ENCODE measurements at regions not wholly inside any gene's neighbourhood (a gene's known extent, or its start where the extent isn't known, plus 50 kb on each side); places are given as distances from the start of the nearest gene placed in this dataset.
"Not testable (repeated sequence)": the region's sequence is repeated elsewhere in the genome, so short reads cannot be mapped to it uniquely, and the experiment has no call there.

- Mint-ChIP-seq H3K27me3 (no peaks in the 10 kb centered on the region), H3K36me3 (ENCODE audit: low read depth) (no peaks in the 10 kb centered on the region), H3K4me3 (no peak overlapping the region), H3K4me1 (no peaks in the 10 kb centered on the region), H3K9me3 (peaks cover 5% of the 10 kb centered on the region), H3K27ac (no peak overlapping the region)
- no peak for DNase-seq
- POLR2A ChIA-PET = no interaction called here
- CTCF ChIA-PET = no interaction called here
Observed at GRCh38 chr20:26135325-26136110, 438.9 kb upstream of the ZNF337 start.

GRCh38 chr20:26134606-26135005 is 438.0 kb upstream of the ZNF337 start:
- CTCF ChIA-PET = no interaction called here
- H3K9me3 Mint-ChIP-seq = peaks cover 5% of the 10 kb centered on the region
- POLR2A ChIA-PET = no interaction called here
- no peak for DNase-seq
- H3K36me3 Mint-ChIP-seq (ENCODE audit: low read depth) = no peaks in the 10 kb centered on the region
- H3K27ac Mint-ChIP-seq = no peak overlapping the region
- H3K4me3 Mint-ChIP-seq = no peak overlapping the region
- H3K4me1 Mint-ChIP-seq = no peaks in the 10 kb centered on the region
- H3K27me3 Mint-ChIP-seq = no peaks in the 10 kb centered on the region

- H3K36me3 Mint-ChIP-seq (ENCODE audit: low read depth); POLR2A ChIA-PET; DNase-seq; H3K4me1 Mint-ChIP-seq; H3K4me3 Mint-ChIP-seq; CTCF ChIA-PET; H3K27me3 Mint-ChIP-seq; H3K9me3 Mint-ChIP-seq; H3K27ac Mint-ChIP-seq: not testable (repeated sequence)
Observed at GRCh38 chr20:26133794-26134193, 437.1 kb upstream of the ZNF337 start.

GRCh38 chr20:26120920-26121319 is 424.3 kb upstream of the ZNF337 start:
- H3K4me1 Mint-ChIP-seq; H3K36me3 Mint-ChIP-seq (ENCODE audit: low read depth); H3K4me3 Mint-ChIP-seq; CTCF ChIA-PET; H3K27me3 Mint-ChIP-seq; DNase-seq; POLR2A ChIA-PET; H3K9me3 Mint-ChIP-seq; H3K27ac Mint-ChIP-seq: not testable (repeated sequence)

- H3K4me1 Mint-ChIP-seq; H3K36me3 Mint-ChIP-seq (ENCODE audit: low read depth); H3K9me3 Mint-ChIP-seq; CTCF ChIA-PET; DNase-seq; H3K4me3 Mint-ChIP-seq; H3K27ac Mint-ChIP-seq; H3K27me3 Mint-ChIP-seq; POLR2A ChIA-PET: not testable (repeated sequence)
Observed at GRCh38 chr20:26094498-26094897, 397.8 kb upstream of the ZNF337 start.

- H3K4me3 Mint-ChIP-seq; H3K36me3 Mint-ChIP-seq (ENCODE audit: low read depth); H3K4me1 Mint-ChIP-seq; DNase-seq; H3K9me3 Mint-ChIP-seq; H3K27me3 Mint-ChIP-seq; CTCF ChIA-PET; POLR2A ChIA-PET; H3K27ac Mint-ChIP-seq: not testable (repeated sequence)
Observed at GRCh38 chr20:26091921-26092320, 395.3 kb upstream of the ZNF337 start.

- H3K9me3 Mint-ChIP-seq; H3K27ac Mint-ChIP-seq; CTCF ChIA-PET; H3K4me3 Mint-ChIP-seq; DNase-seq; H3K36me3 Mint-ChIP-seq (ENCODE audit: low read depth); H3K27me3 Mint-ChIP-seq; POLR2A ChIA-PET; H3K4me1 Mint-ChIP-seq: not testable (repeated sequence)
Observed at GRCh38 chr20:26086195-26086594, 389.5 kb upstream of the ZNF337 start.

GRCh38 chr20:26073972-26074371 is 377.3 kb upstream of the ZNF337 start:
- H3K4me3 Mint-ChIP-seq; DNase-seq; CTCF ChIA-PET; H3K9me3 Mint-ChIP-seq; POLR2A ChIA-PET; H3K36me3 Mint-ChIP-seq (ENCODE audit: low read depth); H3K27me3 Mint-ChIP-seq; H3K27ac Mint-ChIP-seq; H3K4me1 Mint-ChIP-seq: not testable (repeated sequence)

- H3K36me3 Mint-ChIP-seq (ENCODE audit: low read depth); POLR2A ChIA-PET; H3K27ac Mint-ChIP-seq; DNase-seq; H3K4me1 Mint-ChIP-seq; CTCF ChIA-PET; H3K9me3 Mint-ChIP-seq; H3K4me3 Mint-ChIP-seq; H3K27me3 Mint-ChIP-seq: not testable (repeated sequence)
Observed at GRCh38 chr20:26059324-26059723, 362.7 kb upstream of the ZNF337 start.

- H3K27ac Mint-ChIP-seq; H3K27me3 Mint-ChIP-seq; DNase-seq; H3K36me3 Mint-ChIP-seq (ENCODE audit: low read depth); H3K4me3 Mint-ChIP-seq; POLR2A ChIA-PET; H3K4me1 Mint-ChIP-seq; H3K9me3 Mint-ChIP-seq; CTCF ChIA-PET: not testable (repeated sequence)
Observed at GRCh38 chr20:26058446-26058845, 361.8 kb upstream of the ZNF337 start.

- H3K9me3 Mint-ChIP-seq; H3K27me3 Mint-ChIP-seq; H3K27ac Mint-ChIP-seq; CTCF ChIA-PET; H3K4me3 Mint-ChIP-seq; H3K4me1 Mint-ChIP-seq; POLR2A ChIA-PET; H3K36me3 Mint-ChIP-seq (ENCODE audit: low read depth); DNase-seq: not testable (repeated sequence)
Observed at GRCh38 chr20:26057135-26057752, 360.6 kb upstream of the ZNF337 start.

- H3K9me3 Mint-ChIP-seq; POLR2A ChIA-PET; H3K27me3 Mint-ChIP-seq; H3K27ac Mint-ChIP-seq; H3K4me1 Mint-ChIP-seq; DNase-seq; CTCF ChIA-PET; H3K36me3 Mint-ChIP-seq (ENCODE audit: low read depth); H3K4me3 Mint-ChIP-seq: not testable (repeated sequence)
Observed at GRCh38 chr20:26025792-26026191, 329.1 kb upstream of the ZNF337 start.

- H3K36me3 Mint-ChIP-seq (ENCODE audit: low read depth); DNase-seq; H3K4me1 Mint-ChIP-seq; POLR2A ChIA-PET; H3K27me3 Mint-ChIP-seq; H3K9me3 Mint-ChIP-seq; CTCF ChIA-PET: not testable (repeated sequence)
- peak overlapping the region; percentile 96 for H3K4me3 Mint-ChIP-seq
- H3K27ac Mint-ChIP-seq = peak overlapping the region; percentile 85
Observed at GRCh38 chr20:26010942-26011276, 314.3 kb upstream of the ZNF337 start.

GRCh38 chr20:26010224-26010941 is 313.7 kb upstream of the ZNF337 start:
- H3K4me1 Mint-ChIP-seq; H3K9me3 Mint-ChIP-seq; DNase-seq; CTCF ChIA-PET; H3K27me3 Mint-ChIP-seq; H3K36me3 Mint-ChIP-seq (ENCODE audit: low read depth); POLR2A ChIA-PET: not testable (repeated sequence)
- peak overlapping the region; percentile 85 for H3K27ac Mint-ChIP-seq
- peak overlapping the region; percentile 96 for H3K4me3 Mint-ChIP-seq

Data from activated CD4-positive, alpha-beta memory T cell treated with anti-CD3 and anti-CD28 coated beads, Interleukin-2, amount 10 ng/mL, durations not matched to agents 7 days and 5 days (primary cell).